Epithelial cell of esophagus (primary cell): ENCODE measurements at regions not wholly inside any gene's neighbourhood (a gene's known extent, or its start where the extent isn't known, plus 50 kb on each side); places are given as distances from the start of the nearest gene placed in this dataset.

ENCODE experiments used
- DNase-seq: peaks from one replicate; pipeline ENCODE4 v3.0.0; 2010; ENCODE audit warnings: low read depth
- H3K4me3 ChIP-seq: 2 replicates; pipeline ENCODE4 v1.5.1; 2011; ENCODE audit warnings: mild to moderate bottlenecking, low read length, control low read depth
- TF ChIP-seq, protein P1 (sequence below): IDR thresholded peaks from 2 replicates; pipeline ENCODE4 v1.5.1; 2011; ENCODE audit warnings: low read depth, mild to moderate bottlenecking, low read length, control low read depth, inconsistent platforms; ENCODE audit not compliant: insufficient read depth; ENCODE audit errors: missing control alignments

DNA sequence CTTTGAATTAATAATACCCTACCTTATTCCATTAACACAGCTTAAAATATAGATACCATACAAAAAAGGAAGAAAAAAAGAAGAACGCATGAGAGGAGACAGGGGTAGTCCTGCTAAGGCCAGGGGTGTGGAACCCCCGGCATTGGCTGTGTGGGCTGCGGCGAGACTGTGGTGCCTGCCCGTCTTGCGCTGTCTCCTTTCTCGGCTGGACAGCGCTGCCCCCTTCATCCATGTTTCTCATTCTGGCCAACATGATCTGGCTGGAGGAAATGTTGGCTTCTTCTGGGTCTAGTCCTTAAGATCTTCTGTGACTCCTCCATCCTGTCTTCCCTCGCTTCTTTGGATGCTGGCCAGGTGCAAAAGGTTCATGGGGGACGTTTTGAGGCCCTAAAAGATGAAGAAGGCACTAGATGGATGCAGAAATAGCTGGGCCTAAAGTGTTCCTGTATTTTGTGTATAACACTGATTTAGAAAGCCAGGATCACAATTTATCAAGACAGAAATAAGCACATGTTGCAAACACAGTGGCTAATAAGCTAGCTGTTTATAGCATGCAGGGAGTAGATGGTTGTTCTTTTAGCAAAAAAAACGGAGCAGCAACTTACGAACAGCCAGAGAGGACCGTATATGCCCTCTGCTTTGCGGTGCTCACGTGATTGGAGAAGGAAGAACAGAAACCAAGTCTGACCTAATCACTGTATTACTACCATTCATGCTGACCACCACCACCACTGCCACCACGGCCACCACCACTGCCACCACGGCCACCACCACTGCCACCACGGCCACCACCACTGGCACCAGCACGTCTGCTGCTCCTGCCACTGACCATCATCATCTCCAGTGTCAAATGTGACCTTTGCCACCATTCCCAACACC is 71.7 kb upstream of the ASB18 start:
- TF ChIP-seq, protein P1, sequence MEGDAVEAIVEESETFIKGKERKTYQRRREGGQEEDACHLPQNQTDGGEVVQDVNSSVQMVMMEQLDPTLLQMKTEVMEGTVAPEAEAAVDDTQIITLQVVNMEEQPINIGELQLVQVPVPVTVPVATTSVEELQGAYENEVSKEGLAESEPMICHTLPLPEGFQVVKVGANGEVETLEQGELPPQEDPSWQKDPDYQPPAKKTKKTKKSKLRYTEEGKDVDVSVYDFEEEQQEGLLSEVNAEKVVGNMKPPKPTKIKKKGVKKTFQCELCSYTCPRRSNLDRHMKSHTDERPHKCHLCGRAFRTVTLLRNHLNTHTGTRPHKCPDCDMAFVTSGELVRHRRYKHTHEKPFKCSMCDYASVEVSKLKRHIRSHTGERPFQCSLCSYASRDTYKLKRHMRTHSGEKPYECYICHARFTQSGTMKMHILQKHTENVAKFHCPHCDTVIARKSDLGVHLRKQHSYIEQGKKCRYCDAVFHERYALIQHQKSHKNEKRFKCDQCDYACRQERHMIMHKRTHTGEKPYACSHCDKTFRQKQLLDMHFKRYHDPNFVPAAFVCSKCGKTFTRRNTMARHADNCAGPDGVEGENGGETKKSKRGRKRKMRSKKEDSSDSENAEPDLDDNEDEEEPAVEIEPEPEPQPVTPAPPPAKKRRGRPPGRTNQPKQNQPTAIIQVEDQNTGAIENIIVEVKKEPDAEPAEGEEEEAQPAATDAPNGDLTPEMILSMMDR, result no peak
- no peak for DNase-seq
- no peak overlapping the region for H3K4me3 ChIP-seq

DNA sequence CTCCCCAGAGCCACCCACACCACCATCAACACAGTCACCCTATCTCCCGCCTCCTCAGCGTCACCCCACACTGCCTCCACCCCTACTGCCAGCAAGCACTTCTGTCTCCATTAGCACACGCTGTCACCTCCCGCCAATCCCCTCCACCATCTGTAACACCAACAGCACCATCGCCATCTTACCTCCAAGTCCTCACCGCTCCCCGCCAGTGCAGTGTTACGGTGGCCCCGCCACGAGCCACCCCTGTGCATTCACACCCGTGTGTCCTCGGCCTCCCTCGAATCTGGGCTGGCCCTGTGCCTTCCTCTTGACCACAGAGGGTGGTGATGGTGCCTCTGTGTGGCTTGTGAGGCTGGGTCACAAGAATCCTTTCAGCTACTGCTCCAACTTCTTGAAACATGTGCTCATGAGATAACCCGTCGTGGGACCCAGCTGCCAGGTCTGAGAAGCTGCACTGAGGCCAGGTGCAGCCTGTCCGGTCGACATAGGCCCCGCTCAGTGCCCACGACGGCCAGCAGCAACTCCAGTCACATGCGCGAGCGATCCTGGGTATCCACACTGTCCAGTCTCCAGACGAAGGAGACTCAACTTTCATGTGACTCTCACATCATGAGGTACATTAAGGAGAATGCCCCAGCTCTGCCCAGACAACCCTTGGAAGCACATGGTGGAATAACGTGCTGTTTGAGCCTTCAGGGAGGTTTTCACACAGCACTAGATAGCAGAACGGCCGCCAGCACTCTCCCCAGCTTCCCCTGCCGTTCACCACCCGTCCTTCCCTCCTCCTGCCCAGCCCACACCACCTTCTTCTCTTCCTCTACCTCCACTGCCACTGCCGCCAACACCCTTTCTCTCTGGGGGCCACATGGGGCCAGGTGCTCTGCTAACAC is 72.6 kb upstream of the ASB18 start:
- TF ChIP-seq, protein P1, result no peak
- no peak for DNase-seq
- H3K4me3 ChIP-seq, result no peak overlapping the region

DNA sequence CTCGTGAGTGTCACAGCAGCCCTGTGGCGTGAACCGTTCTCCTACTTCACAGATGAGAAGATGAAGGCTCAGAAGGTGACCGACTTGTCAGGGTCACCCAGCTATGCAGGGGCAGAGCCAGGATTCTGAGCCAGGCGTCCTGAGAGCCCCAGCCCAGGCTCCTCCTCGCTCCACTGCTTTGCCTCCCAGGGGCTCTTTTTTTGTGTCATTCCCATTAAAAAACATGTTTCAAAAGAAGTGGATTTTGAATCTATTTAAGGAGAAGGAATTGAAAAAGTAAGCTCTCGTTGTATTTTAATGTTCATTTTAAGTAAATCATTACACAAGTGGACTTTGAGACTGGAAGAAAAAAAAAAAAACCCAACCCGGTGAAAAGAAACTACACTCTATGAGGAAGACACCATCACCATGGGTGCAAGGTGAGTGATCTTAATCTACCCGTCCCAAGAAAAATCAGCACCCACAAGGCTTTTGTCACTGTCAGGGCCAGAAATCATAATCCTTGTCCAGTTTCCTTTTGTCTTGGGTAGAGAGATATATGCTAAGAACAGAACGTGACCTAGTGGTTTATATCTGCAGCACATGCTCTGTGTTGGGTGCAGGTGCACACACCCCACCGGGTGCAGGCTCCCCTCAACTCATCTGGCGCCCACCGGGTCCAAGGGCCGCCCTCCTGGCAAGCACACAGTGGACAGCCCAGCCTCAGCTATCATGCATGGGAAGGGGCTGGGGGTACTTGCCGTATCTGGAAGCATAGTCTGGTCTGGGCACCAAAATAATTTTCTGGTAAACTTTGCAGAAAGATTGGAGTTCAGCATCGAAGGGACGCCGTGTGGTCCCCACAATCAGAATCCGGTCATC is 73.5 kb upstream of the ASB18 start:
- TF ChIP-seq, protein P1, result no peak
- no peak overlapping the region for H3K4me3 ChIP-seq
- DNase-seq, result no peak

DNA sequence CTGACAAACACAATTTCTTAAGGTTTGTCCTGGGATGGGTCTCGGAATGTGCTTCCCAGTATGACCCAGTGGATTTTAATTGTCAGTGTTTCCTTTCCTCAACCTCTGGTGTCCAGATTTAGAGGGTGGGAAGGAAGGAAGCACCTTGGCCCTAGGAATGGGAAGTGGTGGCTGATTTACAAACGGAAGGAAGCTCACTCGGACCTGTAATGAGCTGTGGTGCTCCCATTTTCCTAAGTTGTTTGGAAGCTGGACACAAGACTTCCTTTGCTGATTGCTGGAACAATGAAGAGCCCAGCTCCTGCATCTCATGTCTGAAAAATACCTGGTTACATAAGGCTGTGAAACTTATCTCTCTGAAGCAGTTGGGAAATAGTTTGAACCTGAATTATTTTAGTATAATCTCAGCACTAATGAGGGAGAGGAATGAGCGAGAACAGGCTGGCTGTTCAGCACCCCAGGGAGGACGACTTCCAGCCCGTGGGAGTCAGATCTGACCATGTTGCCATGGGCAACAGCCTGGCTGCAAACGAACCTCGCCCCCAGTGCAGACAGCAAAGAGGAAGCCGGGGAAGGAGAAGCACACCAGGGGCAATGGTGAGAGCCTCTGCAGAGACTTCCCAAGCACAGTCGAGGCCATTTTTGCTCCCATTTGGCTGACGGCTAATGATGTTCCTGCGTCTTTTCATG is 74.4 kb upstream of the ASB18 start:
- DNase-seq, result no peak
- TF ChIP-seq, protein P1, result no peak
- H3K4me3 ChIP-seq, result no peak overlapping the region

DNA sequence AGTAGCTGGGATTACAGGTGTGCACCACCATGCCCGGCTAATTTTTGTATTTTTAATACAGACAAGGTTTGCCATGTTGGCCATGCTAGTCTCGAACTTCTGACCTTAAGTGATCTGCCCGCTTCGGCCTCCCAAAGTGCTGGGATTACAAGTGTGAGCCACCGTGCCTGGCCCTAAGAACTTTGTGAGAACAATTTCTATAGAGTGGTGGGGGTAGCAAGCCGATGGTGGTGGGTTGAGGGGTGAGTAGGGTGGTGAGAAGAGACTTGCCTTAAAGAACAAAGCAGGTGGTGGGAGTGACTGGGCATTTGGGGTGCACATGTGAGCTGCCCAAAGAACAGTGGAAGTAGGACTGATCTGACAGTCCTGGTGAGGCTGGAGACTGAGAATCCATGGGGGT is 76.0 kb upstream of the ASB18 start:
- TF ChIP-seq, protein P1, result no peak
- DNase-seq, result no peak
- no peak overlapping the region for H3K4me3 ChIP-seq

DNA sequence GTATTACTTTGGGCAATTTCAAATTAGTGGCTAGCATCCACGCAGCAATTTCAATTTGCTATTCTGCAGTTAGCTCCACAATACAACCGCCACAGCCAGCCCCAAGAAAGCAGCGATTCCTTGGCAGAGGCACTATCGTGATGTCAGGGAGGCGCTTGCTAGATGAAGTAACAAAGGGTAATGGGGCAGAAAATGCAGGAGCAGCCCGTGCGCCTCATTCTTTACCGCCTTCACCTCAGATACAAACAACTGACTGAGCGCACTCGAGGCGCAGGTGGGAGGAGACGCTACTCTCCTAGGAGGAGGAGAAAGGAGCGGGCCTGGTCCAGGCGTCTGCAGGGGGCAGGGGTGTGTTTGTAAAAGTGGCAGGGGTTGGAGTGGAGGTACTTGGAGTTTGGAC is 76.9 kb upstream of the ASB18 start:
- H3K4me3 ChIP-seq, result no peak overlapping the region
- TF ChIP-seq, protein P1, result no peak
- DNase-seq, result no peak
